Left renal pelvis (tissue), 4 donors: ENCODE measurements at regions not wholly inside any gene's neighbourhood (a gene's known extent, or its start where the extent isn't known, plus 50 kb on each side); places are given as distances from the start of the nearest gene placed in this dataset.

Experiments used
- DNase-seq, 4 donors: peaks; one replicate each; pipeline ENCODE4 v3.0.0-alpha.2; 2013; ENCODE audit warnings: low read depth in 4 of 4, low spot score in 3 of 4

DNA sequence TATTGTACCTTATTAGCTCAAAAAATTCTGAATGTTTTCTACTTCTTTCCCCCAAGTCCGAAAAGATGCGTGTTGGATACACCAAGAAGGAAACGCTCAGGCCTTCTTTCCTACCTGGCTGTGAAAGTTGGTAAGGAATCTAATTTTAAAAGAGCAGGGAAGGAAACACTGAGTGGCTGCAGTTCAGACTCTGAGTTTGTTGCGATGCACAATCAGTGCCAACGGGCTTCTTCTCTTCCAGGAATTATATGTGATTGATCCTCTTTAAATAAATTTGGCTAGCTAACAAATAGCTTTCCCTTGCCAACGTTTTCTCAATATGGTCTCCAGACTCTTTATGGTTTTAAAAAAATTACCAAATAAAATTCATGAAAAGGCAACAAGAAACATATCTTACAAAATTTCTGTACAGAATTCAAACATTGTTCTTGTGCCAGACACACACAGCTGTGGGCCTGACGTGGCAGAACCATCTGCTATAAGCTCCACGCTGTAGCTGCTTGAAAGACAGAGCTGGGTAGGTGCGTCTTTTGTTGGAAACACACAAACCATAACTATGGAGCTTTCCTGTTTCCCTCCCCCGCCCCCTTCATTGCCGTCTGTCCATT is 493.1 kb downstream of the ZNF608 start:
- DNase-seq, result no peak

DNA sequence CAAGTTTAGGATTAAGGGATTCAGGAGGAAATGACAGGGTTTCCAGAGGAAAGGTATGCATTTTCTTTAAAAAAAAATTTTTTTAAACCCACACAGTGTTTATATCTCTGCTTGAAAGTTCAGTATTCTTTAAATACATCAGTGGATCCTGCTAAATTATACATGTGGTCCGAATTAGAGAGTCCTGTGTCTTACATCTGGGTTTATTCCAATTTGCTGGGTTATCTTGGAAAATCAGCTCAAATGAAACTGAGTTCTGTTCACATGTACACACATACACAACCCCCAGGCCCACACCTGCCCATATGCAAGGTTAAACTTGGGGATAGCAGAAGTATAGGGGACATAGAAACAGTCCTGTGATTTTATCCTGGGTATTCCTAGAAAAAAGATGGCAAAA is 493.7 kb downstream of the ZNF608 start:
- DNase-seq, result no peak

DNA sequence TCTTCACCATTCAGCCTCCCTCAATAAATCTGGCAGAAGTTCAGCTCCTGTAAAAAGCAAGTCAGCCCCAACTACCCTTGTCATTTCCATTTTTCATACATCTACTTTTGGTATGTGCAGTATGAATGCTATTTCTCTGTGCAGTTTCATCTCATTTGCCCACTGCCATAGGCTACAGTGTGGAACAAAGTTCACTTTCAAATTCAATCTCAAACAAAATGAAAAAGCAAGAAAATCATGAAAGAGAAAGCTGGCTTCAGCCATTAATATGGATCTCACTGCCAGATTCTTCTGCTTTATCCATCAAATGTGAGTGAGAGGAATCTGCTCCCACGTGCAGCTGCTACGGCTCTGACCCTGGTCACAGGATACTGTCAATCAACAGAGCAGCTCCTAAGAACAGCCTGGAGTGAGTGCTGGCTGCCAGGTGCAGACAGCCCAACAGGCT is 494.2 kb downstream of the ZNF608 start:
- no peak for DNase-seq

DNA sequence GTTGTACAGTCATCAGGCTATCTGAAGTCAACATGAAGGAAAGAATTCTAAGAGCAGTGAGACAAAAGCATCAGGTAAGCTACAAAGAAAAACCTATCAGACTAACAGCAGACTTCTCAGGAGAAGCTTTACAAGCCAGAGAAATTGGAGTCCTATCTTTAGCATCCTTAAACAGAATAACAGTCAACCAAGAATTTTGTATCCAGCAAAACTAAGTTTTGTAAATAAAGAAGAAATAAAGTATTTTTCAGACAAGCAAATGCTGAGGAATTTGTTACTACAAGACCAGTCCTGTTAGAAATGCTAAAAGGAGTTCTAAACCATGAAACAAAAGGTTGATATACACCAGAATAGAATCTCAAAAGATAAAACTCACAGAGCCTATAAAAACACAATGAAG is 501.2 kb downstream of the ZNF608 start:
- DNase-seq, result no peak

DNA sequence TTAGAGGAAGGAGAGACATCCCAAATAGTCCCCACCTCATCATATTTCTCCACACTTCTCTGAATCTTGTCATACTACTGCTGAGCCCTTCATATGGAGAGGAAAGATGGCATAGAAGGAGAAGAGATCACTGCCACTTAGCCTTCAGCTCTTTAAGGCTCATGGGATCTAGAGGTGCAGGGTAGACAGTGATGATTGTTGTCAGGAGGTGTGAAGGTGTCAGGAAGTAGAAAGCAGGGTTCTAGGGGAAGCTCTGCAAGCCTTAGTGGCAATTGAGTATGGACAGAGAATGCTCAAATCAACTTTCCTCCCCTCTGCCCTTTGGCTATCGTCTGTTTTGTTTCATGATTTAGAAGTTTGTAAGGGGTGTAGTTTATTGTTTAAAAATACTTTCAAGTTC is 505.7 kb downstream of the ZNF608 start:
- no peak for DNase-seq

DNA sequence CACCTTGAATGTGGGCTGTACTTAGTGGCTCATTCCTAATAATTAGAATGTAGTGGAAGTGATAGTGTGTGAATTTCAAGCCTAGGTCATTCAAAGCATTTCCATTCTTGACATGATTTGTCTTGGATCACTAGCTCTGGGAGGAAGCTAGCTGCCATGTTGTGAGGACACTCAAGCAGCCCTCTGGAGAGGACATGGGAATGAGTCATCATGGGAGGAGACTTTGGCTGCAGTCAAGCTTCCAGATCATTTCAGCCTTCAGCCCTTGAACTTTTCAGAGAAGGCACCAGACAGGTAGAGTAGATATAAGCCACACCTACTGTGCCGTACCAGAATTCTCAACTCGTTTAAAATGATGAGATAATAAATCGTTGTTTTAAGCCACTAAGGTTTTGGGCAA is 506.9 kb downstream of the ZNF608 start:
- no peak for DNase-seq

DNA sequence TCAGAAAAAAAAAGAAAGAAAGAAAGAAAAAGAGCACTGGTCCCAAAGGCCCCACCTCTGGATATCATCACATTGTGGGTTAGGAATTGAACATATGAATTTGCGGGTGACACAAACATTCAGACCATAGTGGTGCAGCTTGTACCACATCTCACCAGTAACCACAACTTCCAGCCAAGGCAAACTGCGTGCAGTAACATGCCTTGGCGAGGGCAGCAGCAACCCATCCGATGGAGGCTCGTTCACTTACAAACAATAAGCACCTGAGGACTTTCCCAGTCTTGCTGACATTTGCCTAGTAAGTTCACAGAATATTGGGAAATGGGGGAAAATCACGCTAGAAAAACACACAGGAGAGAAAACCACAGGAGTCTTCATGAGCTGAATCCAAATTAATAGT is 508.1 kb downstream of the ZNF608 start:
- no peak for DNase-seq

DNA sequence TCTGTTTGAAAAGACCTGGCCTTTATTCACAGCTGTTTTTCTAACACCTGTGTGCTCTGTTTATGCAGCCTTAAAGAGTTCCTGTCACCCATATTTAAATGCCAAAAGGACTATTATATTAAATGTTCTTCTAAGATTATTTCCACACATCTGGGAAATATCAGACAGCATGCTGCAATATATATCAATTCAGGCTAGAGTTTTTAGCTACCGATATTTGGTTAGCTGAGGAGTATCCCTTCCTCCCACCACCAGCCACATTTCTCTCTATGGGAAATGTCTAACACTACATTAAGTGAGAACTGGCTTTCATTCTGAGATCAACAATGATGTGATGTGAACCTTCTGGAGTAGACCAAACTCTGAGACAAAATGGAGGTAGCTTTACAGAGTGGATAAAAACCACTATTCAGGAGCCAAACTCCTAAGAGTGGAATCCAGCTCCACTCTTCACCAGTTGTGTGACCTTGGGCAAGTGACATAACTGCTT is 509.2 kb downstream of the ZNF608 start:
- DNase-seq, result no peak

DNA sequence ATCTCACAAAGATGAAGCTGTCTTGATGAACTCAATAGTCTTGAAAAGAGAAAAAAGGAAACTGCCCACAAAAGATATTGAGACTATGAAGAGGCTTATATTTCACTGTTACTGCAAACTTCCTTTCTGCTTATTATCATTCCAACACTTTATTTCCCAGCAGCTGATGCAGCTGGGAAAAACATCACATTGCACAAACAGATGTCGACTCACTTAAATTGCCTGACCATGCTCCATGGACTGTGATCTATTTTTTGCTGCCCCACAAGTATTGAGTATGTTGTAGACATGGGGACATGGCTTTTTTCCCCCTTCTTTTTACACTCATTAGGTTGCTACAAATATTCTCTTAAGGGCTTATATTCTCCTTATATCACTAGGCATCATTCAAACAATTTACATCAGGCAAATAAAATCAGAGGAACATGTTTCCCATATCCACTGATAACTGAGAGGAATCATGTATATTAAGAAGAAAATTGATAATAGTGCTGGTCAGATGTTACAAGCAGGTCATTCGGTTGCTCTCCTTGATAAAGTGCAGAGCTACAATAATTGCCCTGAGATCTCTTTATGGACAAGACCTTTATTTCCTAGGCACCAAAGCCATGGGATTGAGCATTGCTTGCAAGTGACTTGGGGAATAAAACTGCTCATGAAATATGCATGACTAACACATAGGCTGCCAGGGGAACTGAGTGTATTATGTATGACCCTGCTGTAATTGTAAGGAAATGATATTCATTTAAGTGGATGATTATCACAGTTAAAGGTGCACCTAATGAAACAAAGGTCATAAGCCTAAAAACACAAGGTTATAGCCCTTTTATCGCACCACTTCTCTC is 509.9 kb downstream of the ZNF608 start:
- no peak for DNase-seq

DNA sequence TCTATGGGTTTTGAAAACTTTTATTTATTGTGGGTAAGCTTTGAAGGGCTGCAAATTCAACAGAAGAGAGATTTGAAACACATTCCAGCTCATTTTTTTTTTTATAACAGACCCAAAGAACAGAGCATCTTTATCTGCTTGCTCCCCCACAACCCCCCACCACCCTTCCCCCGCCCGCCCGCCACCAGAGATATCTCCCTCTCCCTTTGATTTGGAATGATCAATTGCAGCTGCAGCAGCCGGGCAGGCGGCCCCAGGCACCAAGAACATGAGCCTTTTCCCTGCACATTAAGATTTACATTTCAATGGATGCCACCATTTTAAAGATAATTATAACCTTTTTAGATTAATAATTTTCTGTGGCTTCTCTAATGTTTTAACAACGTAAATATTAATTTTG is 510.9 kb downstream of the ZNF608 start:
- no peak for DNase-seq

DNA sequence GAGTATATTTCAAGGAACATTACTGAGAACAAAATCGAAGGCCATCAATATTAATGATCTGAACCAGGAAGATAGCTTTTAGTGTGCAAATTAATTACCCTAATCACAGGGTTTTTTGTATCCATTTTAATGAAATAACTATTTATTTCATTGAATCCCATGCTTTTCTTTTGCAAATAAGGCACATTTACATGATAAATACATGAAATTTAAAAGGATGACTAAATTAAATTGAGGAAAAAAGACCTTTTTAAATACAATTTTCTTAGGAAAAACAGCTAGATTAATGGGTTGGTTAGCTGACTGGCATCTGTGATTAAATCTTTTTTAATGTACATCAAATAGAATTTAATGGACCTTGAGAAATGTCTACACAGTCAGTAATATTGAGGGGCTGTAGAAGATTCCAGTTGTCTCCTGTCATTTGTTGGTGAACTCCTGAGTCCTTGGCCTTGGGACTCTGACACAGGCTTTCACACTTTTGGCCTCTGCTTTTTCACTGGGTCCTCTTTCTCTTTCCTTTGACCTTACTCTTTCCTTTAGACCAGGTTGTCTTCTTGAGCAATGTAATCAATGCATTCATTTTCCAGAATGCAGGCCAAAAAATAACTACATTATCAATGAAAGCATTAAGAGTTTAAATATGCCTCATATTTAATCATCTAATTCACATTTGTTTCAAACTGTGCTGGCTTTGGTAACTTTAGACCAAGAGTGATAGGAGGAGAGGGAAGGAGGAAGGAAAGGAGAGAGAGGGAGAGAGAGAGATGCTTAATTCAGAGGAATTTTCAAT is 511.5 kb downstream of the ZNF608 start:
- no peak for DNase-seq

DNA sequence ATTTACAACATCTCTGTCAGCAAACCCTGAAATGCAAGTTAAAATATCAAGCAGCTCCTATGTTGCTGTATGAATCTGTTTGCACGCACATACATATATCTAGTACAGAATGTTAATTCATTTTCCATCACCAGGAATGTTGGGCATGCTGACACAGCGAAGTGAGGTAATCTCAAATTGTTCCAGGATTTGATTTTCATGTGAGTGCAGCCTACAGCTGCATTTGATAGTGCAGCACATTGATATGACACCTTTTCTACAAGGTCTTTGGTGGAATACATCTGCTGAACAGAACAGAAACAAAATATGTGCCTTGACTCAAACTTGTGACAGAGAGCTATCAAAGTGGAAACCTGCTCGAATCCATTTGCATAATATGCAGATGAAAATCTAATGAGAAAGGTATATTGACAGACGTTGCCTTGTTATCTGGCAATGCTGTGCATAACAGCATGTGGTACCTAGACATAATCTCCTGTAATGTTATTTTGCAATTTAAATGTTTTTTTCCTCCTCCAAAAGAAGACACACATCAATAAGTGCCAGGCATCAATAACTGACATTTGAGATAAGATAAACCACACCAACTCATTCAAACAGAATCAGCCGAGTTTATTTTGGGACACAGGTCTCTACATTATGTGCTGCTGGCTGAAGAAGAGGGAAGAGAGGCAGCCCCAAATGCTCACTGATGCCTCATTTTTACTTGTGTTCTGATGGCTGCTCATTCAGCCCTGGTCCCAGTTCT is 512.2 kb downstream of the ZNF608 start:
- DNase-seq, result no peak

DNA sequence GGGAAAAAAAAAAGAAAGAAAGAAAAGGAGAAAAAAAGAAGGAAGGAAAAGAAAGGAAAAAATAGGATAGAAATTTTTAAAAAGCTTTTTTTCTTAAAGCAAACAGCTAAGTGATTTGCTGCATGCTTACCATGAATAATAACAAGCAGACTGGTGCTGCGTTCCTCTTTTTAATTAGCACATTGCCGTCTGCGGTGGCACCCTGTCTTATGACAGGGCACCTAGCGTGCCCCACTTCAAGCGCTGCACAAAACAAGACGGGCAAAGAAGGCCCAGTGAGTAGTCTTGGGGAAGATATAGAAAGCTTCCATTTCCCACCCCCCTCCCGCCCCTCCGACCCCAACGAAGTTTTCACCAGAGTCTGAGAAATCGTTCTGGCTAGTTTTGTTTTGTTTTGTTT is 513.9 kb downstream of the ZNF608 start:
- DNase-seq, result no peak

DNA sequence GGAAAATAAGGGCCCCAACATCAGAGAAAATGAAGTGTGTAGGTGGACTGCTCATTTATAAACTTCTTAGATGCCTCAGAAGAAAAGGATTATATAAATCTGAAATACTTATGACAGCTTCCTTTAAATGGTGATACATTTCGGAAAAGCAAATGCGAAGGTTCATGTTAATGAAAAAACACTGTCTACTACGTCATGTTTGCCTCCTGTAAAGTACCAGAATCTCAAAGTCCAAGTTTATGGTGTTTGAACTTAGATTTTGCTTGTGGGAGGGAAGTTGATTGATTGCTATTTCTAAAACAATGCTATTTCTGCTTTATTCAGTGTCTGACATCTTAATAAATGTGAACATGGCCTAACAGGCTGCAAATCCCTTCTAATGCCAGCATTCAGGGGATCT is 514.6 kb downstream of the ZNF608 start:
- DNase-seq, result no peak

DNA sequence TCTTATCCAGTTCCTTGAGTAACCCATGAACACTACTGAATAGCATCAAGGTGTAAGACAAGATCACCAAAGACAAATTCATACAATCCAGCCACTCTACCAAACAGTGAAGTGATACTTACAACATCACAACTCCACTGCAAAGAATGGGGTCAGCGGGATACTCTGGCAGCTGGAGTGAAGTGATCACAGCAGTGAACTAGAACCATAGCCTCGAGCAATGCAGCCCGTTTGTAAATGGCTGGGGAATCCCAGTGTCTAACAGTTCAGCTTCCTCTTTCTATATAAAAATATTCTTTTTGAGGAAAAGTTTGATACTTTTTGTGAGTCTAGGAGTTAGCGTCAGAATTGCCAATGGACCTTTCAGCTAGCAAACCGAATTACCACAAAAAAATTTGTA is 515.2 kb downstream of the ZNF608 start:
- DNase-seq, result no peak

DNA sequence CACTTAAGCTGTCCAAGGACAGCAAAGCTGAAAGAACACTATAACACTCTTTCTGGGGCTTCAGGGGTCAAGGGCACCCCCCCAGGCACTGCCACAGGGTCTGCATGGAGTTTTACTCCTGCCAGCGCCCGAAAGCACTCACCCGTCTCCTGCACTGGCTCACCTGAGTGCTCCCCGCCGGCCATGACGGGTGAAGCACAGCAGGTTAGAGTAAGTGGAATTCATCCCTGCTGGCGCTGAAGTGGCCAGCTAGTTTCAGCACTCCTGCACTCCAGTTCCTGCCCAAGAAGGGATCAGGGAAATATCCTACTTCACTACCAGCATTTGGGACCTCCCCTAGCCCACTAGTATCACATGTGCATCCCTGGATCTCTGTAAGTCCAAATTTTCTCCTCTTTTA is 516.0 kb downstream of the ZNF608 start:
- no peak for DNase-seq

DNA sequence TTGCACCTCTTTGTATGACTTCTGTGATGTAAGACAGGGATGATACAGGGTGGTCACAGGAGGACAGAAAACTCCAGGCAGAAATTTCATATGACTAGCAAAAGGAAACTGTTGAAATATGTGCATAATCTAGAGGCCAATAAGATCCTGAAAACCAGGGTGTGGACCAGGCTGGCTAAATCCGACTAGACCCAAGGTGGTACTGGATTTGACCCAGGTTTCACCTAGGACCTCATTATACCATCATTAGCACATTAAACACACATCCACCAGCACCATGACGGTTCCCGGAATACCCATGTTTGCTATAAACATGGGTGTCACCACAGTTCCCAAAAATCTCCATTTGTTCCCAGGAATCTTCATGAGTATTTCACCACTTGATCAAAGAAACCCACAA is 517.1 kb downstream of the ZNF608 start:
- DNase-seq, result no peak

DNA sequence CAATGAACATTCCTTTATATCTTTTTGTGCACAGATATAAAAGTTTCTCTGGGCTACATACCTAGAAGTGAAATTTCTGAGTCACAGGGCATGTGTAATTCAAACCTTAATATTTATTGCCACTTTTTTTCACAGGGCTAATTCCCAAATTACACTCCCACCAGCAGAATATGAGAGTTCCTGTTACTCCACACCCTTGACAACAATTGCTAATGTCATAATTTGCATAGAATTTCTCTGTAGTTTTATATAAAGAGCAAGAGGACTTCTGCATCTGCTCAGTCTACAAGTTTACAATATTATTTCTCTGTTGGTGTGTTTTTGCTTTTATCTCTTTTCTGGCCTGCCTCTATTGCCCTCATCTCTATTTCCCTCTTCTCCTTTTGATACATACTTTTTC is 518.5 kb downstream of the ZNF608 start:
- no peak for DNase-seq

DNA sequence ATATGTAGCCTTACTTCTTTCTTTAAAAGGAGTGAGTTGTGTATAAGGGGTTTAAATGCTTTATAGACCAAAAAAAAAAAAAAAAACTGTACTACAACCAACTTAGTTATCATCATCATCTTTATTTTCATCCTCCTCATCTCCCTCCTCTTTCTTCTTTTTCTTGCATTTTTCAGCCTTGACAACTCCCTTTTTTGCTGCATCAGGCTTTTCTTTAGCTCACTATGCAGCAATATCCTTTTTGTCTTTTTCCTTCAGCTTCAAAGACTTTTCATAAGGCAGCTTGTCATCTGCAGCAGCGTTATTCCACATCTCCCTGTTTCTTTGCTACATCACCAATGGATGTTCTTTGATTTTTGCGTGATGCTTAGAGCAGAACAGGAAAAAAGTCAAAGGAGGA is 526.0 kb downstream of the ZNF608 start:
- DNase-seq, result no peak

DNA sequence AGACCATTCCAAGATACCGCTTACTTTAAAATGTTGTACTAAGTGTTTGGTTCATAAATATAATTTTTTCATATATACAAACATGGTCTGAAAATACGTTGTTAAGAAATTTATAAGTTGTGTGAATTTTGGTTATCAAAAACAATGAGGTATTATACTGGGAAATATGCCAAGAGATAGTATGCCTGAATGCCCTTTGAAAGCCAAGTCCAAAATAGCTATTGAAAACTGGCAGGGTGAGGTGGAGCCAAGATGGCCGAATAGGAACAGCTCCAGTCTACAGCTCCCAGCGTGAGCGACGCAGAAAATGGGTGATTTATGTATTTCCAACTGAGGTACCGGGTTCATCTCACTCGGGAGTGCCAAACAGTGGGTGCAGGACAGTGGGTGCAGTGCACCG is 533.5 kb downstream of the ZNF608 start:
- DNase-seq, result no peak
